ENCODE measurements at regions not wholly inside any gene's neighbourhood (a gene's known extent, or its start where the extent isn't known, plus 50 kb on each side); places are given as distances from the start of the nearest gene placed in this dataset.

DNA sequence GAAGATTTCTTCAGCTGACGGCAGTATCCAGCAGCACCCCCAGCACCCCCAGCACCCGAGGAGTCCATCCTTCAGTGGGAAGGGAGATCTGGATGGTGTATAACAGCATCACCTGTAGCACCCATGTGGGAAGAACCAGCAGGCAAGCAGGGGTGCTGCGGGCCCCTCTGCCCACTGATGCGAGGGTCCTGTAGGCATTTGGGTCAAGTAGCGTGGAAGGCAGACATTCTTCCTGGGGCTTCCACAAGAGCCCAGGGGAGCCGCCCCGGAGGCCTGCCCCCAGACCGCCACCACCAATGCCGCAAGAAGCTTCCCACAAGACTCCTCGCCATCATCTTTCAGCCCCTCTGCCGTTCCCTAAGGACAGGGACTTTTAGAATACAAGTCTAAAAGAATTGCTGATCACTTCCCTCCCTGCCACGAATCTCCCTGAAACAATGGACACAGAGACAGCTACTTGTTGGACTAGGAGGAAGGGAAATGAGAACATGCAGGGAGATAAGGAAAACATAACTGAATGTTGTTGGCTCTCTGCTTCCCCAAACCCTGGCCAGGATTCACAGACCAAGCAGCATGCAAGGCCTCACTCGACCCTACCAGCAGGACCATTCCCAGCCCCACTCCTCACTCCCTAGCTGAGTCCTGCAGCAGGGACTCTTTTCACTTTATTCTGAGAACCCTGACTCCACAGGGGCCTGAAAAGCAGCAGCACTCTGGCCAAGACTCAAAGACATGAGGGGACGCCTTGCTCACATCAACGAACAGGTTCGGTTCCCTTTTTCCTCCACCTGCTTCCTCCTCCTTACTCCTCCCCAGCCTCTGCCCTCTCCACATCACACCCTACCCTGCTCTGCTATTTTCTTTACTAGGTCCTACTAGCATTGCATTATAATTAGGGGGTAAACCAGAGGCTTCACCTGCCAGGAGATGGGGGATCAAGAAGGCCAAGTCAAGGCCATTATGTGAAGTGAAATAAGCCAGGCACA lies 164.5 kb downstream of the HERPUD2 start:
- H3K4me3 ChIP-seq (ENCODE audit: low read depth in 1 of 2, low read length in 2 of 2): no peak overlapping the region
- H3K9me3 ChIP-seq (ENCODE audit: control insufficient read depth in 1 of 2, low read length in 2 of 2): no peaks in the 10 kb centered on the region
- H3K27ac ChIP-seq (ENCODE audit: low read length): no peak overlapping the region
- H3K36me3 ChIP-seq (ENCODE audit: control insufficient read depth in 1 of 2, insufficient read depth in 2 of 2, low read length in 2 of 2): no peaks in the 10 kb centered on the region
- H3K4me1 ChIP-seq (ENCODE audit: control insufficient read depth in 1 of 2, insufficient read depth in 2 of 2, low read length in 2 of 2): no peaks in the 10 kb centered on the region
- H3K27me3 ChIP-seq (ENCODE audit: low read depth, low read length): no peaks in the 10 kb centered on the region

DNA sequence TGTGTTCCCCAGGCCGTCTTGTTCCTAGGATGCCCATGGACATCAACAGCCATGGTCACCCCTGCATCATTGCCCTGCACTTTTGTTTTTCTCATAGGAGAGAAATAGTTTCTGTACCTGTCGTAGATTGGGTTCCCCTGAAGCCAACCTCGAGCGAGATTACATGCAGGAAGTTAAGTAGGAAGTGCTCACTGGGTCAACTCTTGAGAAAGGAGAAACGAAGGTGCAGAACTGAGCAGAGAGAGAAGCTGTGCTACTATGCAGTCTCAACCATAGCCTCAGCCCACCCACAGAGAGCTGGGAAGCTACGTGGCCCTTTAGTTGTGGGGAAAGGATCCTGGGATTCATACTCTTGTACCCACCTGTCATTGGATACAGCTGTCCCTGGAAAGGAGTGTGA lies 165.2 kb downstream of the HERPUD2 start:
- H3K4me3 ChIP-seq (ENCODE audit: low read depth in 1 of 2, low read length in 2 of 2): no peak overlapping the region
- H3K27ac ChIP-seq (ENCODE audit: low read length): no peak overlapping the region
- H3K9me3 ChIP-seq (ENCODE audit: control insufficient read depth in 1 of 2, low read length in 2 of 2): no peaks in the 10 kb centered on the region
- no peaks in the 10 kb centered on the region for H3K27me3 ChIP-seq (ENCODE audit: low read depth, low read length)
- no peaks in the 10 kb centered on the region for H3K36me3 ChIP-seq (ENCODE audit: control insufficient read depth in 1 of 2, insufficient read depth in 2 of 2, low read length in 2 of 2)
- no peaks in the 10 kb centered on the region for H3K4me1 ChIP-seq (ENCODE audit: control insufficient read depth in 1 of 2, insufficient read depth in 2 of 2, low read length in 2 of 2)

DNA sequence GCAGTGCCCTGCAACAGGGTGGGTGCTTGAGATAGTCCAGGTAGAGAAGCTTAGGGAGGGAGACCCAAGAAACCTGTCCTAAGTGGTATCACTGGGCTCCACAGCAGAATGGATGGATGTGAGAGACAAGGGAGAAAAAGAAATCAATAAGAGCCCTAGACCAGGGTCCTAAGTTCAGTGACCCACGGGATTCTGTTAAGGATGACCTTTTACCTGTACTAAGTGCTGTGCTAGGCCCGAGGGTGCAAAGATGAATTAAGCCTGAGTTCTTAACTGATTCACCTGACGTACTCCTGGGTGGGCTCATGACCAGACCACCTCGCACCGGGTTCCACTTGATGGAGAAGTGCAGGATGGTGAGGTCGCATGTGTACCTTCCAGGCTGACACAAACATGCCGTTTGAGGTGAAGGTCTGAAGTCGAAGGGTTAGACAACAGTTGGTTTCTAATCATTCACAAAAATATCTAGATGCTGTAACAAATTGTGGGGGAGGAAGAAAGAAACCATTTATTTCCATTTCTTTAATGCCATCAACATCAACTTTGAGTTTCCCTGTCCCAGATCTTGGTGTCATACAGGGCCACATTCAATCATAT lies 166.5 kb downstream of the HERPUD2 start:
- H3K4me1 ChIP-seq (ENCODE audit: control insufficient read depth in 1 of 2, insufficient read depth in 2 of 2, low read length in 2 of 2): no peaks in the 10 kb centered on the region
- no peaks in the 10 kb centered on the region for H3K9me3 ChIP-seq (ENCODE audit: control insufficient read depth in 1 of 2, low read length in 2 of 2)
- no peak overlapping the region for H3K4me3 ChIP-seq (ENCODE audit: low read depth in 1 of 2, low read length in 2 of 2)
- H3K36me3 ChIP-seq (ENCODE audit: control insufficient read depth in 1 of 2, insufficient read depth in 2 of 2, low read length in 2 of 2): no peaks in the 10 kb centered on the region
- no peak overlapping the region for H3K27ac ChIP-seq (ENCODE audit: low read length)
- no peaks in the 10 kb centered on the region for H3K27me3 ChIP-seq (ENCODE audit: low read depth, low read length)

DNA sequence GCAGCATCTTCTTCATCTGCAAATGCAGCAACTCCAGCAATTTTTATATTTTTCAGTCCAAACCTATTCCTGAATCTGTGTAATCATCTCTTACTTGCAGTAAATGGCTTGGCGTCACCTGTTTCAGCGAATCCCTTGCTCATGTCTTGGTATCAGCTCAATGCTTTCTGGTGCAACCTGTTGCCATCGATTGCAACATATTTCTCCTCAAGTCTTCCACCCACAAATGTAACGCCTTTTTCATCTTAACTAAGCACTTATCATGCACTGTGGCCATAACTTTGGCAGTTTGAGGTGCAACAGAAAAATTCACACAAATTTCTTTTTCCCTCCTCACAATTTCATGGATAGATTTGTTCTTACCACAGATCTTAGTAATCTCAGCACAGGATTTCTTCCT lies 168.3 kb downstream of the HERPUD2 start:
- H3K27ac ChIP-seq (ENCODE audit: low read length): no peak overlapping the region
- no peaks in the 10 kb centered on the region for H3K9me3 ChIP-seq (ENCODE audit: control insufficient read depth in 1 of 2, low read length in 2 of 2)
- no peaks in the 10 kb centered on the region for H3K4me1 ChIP-seq (ENCODE audit: control insufficient read depth in 1 of 2, insufficient read depth in 2 of 2, low read length in 2 of 2)
- H3K4me3 ChIP-seq (ENCODE audit: low read depth in 1 of 2, low read length in 2 of 2): no peak overlapping the region
- no peaks in the 10 kb centered on the region for H3K36me3 ChIP-seq (ENCODE audit: control insufficient read depth in 1 of 2, insufficient read depth in 2 of 2, low read length in 2 of 2)
- H3K27me3 ChIP-seq (ENCODE audit: low read depth, low read length): no peaks in the 10 kb centered on the region

DNA sequence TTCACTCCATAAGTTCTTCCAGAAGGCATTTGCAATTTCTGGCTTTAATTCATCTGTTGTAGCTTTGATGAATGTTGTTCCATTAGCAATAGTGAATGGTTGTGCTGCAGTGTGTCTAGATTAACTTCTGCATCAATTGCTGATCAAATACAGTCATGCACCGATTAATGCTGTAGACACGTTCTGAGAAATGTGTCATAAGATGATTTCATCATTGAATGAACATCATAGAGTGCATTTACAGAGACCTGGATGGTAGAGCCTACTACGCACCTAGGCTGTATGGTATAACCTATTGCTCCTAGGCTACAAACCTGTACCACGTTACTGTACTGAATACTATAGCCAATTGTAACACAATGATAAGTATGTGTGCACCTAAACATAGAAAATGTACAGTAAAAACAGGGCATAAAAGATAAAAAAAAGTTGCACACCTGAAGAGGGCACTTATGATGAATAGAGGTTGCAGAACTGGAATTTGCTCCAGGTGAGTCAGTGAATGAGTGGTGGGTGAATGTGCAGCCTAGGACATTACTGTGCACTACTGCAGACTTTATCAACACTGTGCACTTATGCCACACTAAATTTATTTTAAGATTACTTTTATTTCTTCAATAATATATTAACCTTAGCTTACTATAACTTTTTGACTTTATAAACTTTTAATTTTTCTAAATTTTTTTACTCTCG lies 170.7 kb downstream of the HERPUD2 start:
- H3K27me3 ChIP-seq (ENCODE audit: low read depth, low read length): no peaks in the 10 kb centered on the region
- no peak overlapping the region for H3K27ac ChIP-seq (ENCODE audit: low read length)
- no peaks in the 10 kb centered on the region for H3K9me3 ChIP-seq (ENCODE audit: control insufficient read depth in 1 of 2, low read length in 2 of 2)
- H3K4me1 ChIP-seq (ENCODE audit: control insufficient read depth in 1 of 2, insufficient read depth in 2 of 2, low read length in 2 of 2): no peaks in the 10 kb centered on the region
- no peaks in the 10 kb centered on the region for H3K36me3 ChIP-seq (ENCODE audit: control insufficient read depth in 1 of 2, insufficient read depth in 2 of 2, low read length in 2 of 2)
- no peak overlapping the region for H3K4me3 ChIP-seq (ENCODE audit: low read depth in 1 of 2, low read length in 2 of 2)

DNA sequence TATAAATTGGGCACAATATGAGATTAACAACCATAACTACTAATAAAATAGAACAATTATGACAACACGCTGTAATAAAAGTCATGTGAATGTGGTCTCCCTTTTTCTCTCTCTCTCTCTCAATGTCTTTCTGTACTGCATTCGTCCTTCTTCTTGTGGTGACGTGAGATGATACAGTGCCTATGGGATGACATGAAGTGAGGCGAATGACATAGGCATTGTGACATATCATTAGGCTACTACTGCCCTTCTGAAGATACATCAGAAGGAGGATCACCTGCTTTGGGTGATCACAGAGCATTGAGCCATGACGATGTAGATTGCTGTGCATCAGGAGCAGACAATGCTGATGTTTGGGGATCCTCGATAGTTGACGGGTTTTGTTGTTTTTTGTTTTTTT lies 171.6 kb downstream of the HERPUD2 start:
- H3K36me3 ChIP-seq (ENCODE audit: control insufficient read depth in 1 of 2, insufficient read depth in 2 of 2, low read length in 2 of 2): no peaks in the 10 kb centered on the region
- H3K9me3 ChIP-seq (ENCODE audit: control insufficient read depth in 1 of 2, low read length in 2 of 2): no peaks in the 10 kb centered on the region
- H3K4me1 ChIP-seq (ENCODE audit: control insufficient read depth in 1 of 2, insufficient read depth in 2 of 2, low read length in 2 of 2): no peaks in the 10 kb centered on the region
- H3K27me3 ChIP-seq (ENCODE audit: low read depth, low read length): no peaks in the 10 kb centered on the region
- no peak overlapping the region for H3K4me3 ChIP-seq (ENCODE audit: low read depth in 1 of 2, low read length in 2 of 2)
- no peak overlapping the region for H3K27ac ChIP-seq (ENCODE audit: low read length)

DNA sequence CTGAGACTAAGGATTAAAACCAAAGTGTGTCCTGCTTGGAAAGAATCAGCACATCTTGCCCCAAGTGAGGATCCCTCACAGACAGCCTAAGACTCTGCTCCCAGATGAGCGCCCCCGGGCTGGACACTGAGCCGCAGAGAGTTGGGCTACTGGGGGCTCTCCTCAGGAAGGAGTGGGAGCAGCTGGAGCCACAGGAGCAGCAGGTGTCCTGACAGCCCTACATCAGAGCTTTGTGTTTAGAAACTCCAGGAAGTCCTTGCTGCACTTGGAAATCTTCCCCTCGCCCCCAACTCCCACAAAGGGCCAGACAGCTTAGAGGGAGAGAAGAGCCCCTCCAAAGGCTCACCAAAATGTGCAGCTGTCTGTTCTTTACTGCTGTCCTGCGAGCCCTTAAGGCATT lies 172.2 kb downstream of the HERPUD2 start:
- Histone ChIP-seq H3K9me3 (ENCODE audit: control insufficient read depth in 1 of 2, low read length in 2 of 2) (no peaks in the 10 kb centered on the region), H3K4me3 (ENCODE audit: low read depth in 1 of 2, low read length in 2 of 2) (no peak overlapping the region), H3K36me3 (ENCODE audit: control insufficient read depth in 1 of 2, insufficient read depth in 2 of 2, low read length in 2 of 2) (no peaks in the 10 kb centered on the region), H3K27ac (ENCODE audit: low read length) (no peak overlapping the region), H3K27me3 (ENCODE audit: low read depth, low read length) (peaks cover 3% of the 10 kb centered on the region), H3K4me1 (ENCODE audit: control insufficient read depth in 1 of 2, insufficient read depth in 2 of 2, low read length in 2 of 2) (no peaks in the 10 kb centered on the region)

DNA sequence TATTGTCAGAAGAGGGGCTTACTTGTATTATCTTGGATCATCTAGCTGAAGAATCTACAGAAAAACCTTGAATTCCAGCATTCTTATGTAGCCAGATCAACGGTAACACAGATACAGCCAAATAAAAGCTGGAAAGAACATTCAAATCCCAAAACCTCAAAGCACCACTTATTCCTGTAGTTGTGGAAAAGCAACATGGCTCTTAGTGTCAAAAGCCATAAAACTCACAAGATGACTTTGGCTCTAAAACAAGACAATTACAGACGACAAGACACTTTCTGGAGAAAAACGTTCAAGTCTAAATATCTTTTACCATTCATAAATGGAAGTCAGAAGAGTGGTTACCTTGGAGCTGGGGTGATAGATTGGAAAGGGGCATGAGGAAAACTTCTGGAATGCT lies 173.0 kb downstream of the HERPUD2 start:
- Histone ChIP-seq H3K27ac (ENCODE audit: low read length) (no peak overlapping the region), H3K27me3 (ENCODE audit: low read depth, low read length) (peaks cover 7% of the 10 kb centered on the region), H3K4me1 (ENCODE audit: control insufficient read depth in 1 of 2, insufficient read depth in 2 of 2, low read length in 2 of 2) (no peaks in the 10 kb centered on the region), H3K4me3 (ENCODE audit: low read depth in 1 of 2, low read length in 2 of 2) (no peak overlapping the region), H3K36me3 (ENCODE audit: control insufficient read depth in 1 of 2, insufficient read depth in 2 of 2, low read length in 2 of 2) (no peaks in the 10 kb centered on the region), H3K9me3 (ENCODE audit: control insufficient read depth in 1 of 2, low read length in 2 of 2) (no peaks in the 10 kb centered on the region)

DNA sequence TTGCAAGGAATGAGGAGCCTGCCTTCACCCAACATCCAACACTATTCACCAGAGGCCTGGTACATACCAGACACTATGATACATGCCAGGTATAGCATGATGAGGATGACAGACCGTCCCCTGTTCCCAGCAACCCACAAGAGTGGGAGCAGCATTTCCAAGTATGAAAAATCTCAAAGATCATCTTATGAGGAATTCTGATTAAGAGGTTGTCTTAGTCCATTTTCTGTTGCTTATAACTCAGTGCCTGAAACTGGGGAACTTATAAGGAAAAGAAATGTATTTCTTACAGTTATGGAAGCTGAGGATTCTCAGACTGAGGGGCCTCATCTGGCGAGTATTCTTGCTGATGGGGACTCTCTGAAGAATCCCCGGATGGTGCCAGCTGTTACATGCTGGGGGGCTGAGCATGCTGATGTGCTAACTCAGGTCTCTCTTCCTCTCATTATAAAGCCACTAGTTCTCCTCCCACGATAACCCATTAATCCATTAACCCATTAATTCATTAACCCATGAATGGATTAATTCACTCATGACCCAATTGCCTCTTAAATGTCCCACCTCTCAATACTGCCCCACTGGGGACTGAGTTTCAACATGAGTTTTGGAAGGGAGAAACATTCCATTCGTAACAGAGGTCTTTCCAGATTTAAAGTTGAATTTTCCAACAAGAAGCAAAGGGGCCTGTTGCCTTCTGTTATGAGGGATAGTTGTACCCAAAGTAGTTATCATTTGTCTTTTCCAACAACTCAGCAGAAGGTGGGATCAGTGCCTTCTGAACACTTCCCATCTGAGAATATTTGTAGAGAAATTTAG lies 173.9 kb downstream of the HERPUD2 start:
- Histone ChIP-seq H3K9me3 (ENCODE audit: control insufficient read depth in 1 of 2, low read length in 2 of 2) (no peaks in the 10 kb centered on the region), H3K4me3 (ENCODE audit: low read depth in 1 of 2, low read length in 2 of 2) (no peak overlapping the region), H3K27me3 (ENCODE audit: low read depth, low read length) (peaks cover 7% of the 10 kb centered on the region), H3K27ac (ENCODE audit: low read length) (no peak overlapping the region), H3K36me3 (ENCODE audit: control insufficient read depth in 1 of 2, insufficient read depth in 2 of 2, low read length in 2 of 2) (no peaks in the 10 kb centered on the region), H3K4me1 (ENCODE audit: control insufficient read depth in 1 of 2, insufficient read depth in 2 of 2, low read length in 2 of 2) (no peaks in the 10 kb centered on the region)

DNA sequence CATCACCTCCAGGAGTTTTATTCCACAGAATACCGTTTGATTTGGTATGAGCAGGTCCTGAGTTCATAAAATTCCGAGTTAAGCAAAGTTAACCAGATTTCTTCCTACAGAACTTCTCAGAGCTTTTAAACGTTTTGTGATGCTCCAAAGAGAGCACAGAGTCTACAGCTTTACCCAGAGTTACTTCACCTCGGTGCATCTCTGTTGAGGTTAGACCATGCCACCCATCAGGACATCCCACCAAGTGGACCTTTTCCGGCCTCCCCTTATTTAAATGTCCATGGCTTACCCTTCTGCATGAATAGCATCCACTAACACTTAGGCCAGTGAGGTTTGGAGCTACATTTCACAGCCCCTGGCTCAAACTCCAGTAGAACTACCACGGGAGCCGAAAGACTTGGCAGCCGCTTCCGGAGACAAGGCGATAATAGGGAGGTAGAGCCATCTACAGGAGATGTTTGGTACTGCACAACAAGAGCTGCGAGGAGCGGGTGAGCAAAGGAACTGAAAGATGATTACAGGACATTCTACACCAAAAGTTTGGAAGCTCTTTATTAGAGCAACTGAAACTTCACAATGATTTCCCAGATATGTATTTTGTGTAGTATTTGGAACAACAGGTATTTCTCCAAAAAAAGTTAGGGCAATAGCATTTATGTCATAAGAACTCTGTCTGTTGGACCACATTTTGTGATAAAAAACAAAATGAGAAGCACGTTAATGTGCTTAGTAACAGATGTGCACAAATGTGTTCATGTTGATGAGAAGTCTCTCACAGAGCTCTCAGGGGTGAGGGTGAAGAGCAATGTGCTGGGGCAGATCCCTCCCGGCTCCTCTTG lies 174.7 kb downstream of the HERPUD2 start:
- H3K27me3 ChIP-seq (ENCODE audit: low read depth, low read length): peaks cover 7% of the 10 kb centered on the region
- H3K36me3 ChIP-seq (ENCODE audit: control insufficient read depth in 1 of 2, insufficient read depth in 2 of 2, low read length in 2 of 2): no peaks in the 10 kb centered on the region
- no peak overlapping the region for H3K4me3 ChIP-seq (ENCODE audit: low read depth in 1 of 2, low read length in 2 of 2)
- H3K4me1 ChIP-seq (ENCODE audit: control insufficient read depth in 1 of 2, insufficient read depth in 2 of 2, low read length in 2 of 2): no peaks in the 10 kb centered on the region
- H3K9me3 ChIP-seq (ENCODE audit: control insufficient read depth in 1 of 2, low read length in 2 of 2): no peaks in the 10 kb centered on the region
- H3K27ac ChIP-seq (ENCODE audit: low read length): no peak overlapping the region

All from muscle layer of duodenum (tissue), 2 donors.